KMS-11 (cell line): ENCODE measurements at regions not wholly inside any gene's neighbourhood (a gene's known extent, or its start where the extent isn't known, plus 50 kb on each side); places are given as distances from the start of the nearest gene placed in this dataset.

Source experiments
- H2AFZ ChIP-seq: fragments of 200-600 bp; sonication (generic); 2 replicates; pipeline ENCODE4 v1.6.1; 2016; ENCODE audit warnings: antibody characterized with exemption, mixed run types, low read depth
- H3K27ac ChIP-seq: fragments of 200-600 bp; sonication (generic); 2 replicates; pipeline ENCODE4 v1.6.1; 2016; ENCODE audit warnings: mild to moderate bottlenecking, mixed run types
- H3K27me3 ChIP-seq: fragments of 200-600 bp; sonication (generic); 2 replicates; pipeline ENCODE4 v1.6.1; 2017; ENCODE audit warnings: mild to moderate bottlenecking, low read depth, mixed run types, moderate library complexity; ENCODE audit not compliant: insufficient read depth
- H3K36me3 ChIP-seq: fragments of 200-600 bp; sonication (generic); 2 replicates; pipeline ENCODE4 v1.6.1; 2017; ENCODE audit warnings: mild to moderate bottlenecking, mixed run types; ENCODE audit not compliant: insufficient read depth
- H3K4me1 ChIP-seq: fragments of 200-600 bp; sonication (generic); 2 replicates; pipeline ENCODE4 v1.6.1; 2016; ENCODE audit warnings: mild to moderate bottlenecking, low read depth, mixed run types; ENCODE audit not compliant: poor library complexity, severe bottlenecking
- H3K4me2 ChIP-seq: fragments of 200-600 bp; sonication (generic); 2 replicates; pipeline ENCODE4 v1.7.0; 2016; ENCODE audit warnings: mild to moderate bottlenecking, mixed run types
- H3K4me3 ChIP-seq: fragments of 200-600 bp; sonication (generic); IDR thresholded peaks from 2 replicates; pipeline ENCODE4 v1.6.1; 2017; ENCODE audit warnings: low read depth, low read length, mixed read lengths; ENCODE audit not compliant: insufficient read depth
- H3K79me2 ChIP-seq: fragments of 200-600 bp; sonication (generic); 2 replicates; pipeline ENCODE4 v1.6.1; 2016; ENCODE audit warnings: low read depth, mixed run types; ENCODE audit not compliant: insufficient read depth
- H3K9ac ChIP-seq: fragments of 200-600 bp; sonication (generic); 2 replicates; pipeline ENCODE4 v1.6.1; 2016; ENCODE audit warnings: mild to moderate bottlenecking, mixed run types
- H4K20me1 ChIP-seq: fragments of 200-600 bp; sonication (generic); 2 replicates; pipeline ENCODE4 v1.6.1; 2016; ENCODE audit warnings: mild to moderate bottlenecking, mixed run types; ENCODE audit not compliant: insufficient read depth
- TF ChIP-seq, protein P1 (sequence below): fragments of 200-600 bp; sonication (generic); conservative IDR thresholded peaks from 2 replicates; pipeline ENCODE4 v1.6.1; 2017; ENCODE audit warnings: low read depth, mild to moderate bottlenecking, antibody characterized with exemption, low read length, moderate library complexity, mixed read lengths

DNA sequence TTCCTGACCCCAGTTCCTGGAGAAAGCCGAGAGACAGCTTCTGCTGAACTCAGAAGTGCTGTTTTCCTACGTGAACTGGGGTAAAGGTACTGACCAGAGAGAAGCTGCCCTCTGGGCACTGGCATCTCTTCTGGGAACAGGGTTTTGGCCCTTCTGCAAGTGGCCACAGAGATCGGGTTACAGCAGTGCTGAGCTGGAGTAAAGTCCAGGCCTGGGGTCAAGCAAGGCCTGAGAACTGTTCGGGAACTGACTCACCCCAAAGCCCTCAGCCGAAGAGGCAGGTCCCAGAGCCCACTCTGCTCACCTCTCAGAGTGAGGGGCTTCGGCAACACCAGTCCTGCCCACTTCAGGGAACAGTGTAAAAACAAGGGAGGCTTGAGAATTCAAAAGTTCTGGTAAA lies 177.2 kb upstream of the RUNX1 start:
- Histone ChIP-seq H3K4me3 (no peak overlapping the region), H3K36me3 (no peaks in the 10 kb centered on the region), H3K79me2 (no peaks in the 10 kb centered on the region), H3K27ac (no peak overlapping the region), H3K4me2 (peak overlapping the region; percentile 64), H3K9ac (no peak overlapping the region), H3K27me3 (peaks cover 18% of the 10 kb centered on the region; the same call in 1 of the 2 replicates), H4K20me1 (no peaks in the 10 kb centered on the region), H3K4me1 (peaks cover 75% of the 10 kb centered on the region), H2AFZ (no peak overlapping the region)
- TF ChIP-seq, protein P1, sequence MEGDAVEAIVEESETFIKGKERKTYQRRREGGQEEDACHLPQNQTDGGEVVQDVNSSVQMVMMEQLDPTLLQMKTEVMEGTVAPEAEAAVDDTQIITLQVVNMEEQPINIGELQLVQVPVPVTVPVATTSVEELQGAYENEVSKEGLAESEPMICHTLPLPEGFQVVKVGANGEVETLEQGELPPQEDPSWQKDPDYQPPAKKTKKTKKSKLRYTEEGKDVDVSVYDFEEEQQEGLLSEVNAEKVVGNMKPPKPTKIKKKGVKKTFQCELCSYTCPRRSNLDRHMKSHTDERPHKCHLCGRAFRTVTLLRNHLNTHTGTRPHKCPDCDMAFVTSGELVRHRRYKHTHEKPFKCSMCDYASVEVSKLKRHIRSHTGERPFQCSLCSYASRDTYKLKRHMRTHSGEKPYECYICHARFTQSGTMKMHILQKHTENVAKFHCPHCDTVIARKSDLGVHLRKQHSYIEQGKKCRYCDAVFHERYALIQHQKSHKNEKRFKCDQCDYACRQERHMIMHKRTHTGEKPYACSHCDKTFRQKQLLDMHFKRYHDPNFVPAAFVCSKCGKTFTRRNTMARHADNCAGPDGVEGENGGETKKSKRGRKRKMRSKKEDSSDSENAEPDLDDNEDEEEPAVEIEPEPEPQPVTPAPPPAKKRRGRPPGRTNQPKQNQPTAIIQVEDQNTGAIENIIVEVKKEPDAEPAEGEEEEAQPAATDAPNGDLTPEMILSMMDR = no peak

DNA sequence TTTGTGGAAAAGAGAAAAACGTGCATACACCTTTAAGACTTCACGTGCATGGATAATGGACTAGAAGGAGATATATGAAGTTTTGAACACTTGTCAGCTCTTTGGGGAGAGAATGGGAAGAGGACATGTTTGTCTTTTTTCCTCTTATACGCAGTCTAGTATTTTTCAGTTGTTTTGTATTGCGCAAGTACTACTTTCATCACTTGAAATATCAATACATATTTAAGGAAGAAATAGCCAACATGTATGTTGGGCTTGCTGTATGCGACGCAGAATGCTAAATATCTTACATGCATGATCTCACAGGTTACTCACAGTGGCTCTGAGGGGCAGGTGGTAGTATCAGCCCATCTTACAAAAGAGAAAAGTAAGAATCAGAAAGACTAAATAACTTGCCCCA lies 176.5 kb upstream of the RUNX1 start:
- Histone ChIP-seq H3K79me2 (no peaks in the 10 kb centered on the region), H3K27ac (no peak overlapping the region), H4K20me1 (no peaks in the 10 kb centered on the region), H2AFZ (no peak overlapping the region), H3K36me3 (no peaks in the 10 kb centered on the region), H3K4me1 (peaks cover 68% of the 10 kb centered on the region), H3K4me3 (no peak overlapping the region), H3K4me2 (peak overlapping the region; percentile 64; the same call in 1 of the 2 replicates), H3K27me3 (peaks cover 18% of the 10 kb centered on the region; the same call in 1 of the 2 replicates), H3K9ac (no peak overlapping the region)
- TF ChIP-seq, protein P1 = no peak

DNA sequence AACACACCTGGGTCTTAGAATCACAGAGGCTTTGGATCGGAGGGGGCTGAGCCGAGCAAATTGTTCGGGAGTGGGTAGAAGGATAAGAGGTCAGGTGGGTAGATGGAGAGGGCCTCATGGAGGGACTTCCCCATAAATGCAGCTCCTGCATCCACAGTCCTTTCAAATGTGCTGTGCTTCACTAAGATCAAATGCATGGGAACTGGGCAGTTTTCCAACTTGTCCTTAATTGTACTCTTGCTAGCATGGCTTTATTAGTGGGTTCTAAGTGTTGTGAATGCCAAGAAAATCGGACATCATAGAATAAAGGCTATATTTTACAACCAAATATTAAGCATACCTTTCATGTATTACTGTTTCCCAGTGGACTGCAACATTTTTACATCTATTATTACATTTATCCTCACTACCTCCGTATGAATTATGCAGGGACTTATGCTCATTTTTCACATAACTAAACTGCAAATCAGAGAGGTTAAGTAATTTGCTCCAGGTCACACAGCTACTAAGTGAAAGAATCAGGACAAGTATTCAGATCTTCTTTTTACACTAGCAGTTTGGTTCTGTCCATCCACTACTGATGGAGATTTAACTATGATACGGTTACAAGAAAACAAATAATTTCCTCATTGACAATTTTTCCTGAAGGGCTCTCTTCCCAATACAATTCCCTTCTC lies 174.5 kb upstream of the RUNX1 start:
- no peak overlapping the region for H3K27ac ChIP-seq
- TF ChIP-seq, protein P1 = no peak
- H3K4me3 ChIP-seq = no peak overlapping the region
- H3K9ac ChIP-seq = no peak overlapping the region
- H3K4me2 ChIP-seq = no peak overlapping the region
- no peaks in the 10 kb centered on the region for H3K36me3 ChIP-seq
- peaks cover 48% of the 10 kb centered on the region for H3K4me1 ChIP-seq
- no peaks in the 10 kb centered on the region for H3K79me2 ChIP-seq
- no peak overlapping the region for H2AFZ ChIP-seq
- peaks cover 18% of the 10 kb centered on the region; the same call in 1 of the 2 replicates for H3K27me3 ChIP-seq
- no peaks in the 10 kb centered on the region for H4K20me1 ChIP-seq

DNA sequence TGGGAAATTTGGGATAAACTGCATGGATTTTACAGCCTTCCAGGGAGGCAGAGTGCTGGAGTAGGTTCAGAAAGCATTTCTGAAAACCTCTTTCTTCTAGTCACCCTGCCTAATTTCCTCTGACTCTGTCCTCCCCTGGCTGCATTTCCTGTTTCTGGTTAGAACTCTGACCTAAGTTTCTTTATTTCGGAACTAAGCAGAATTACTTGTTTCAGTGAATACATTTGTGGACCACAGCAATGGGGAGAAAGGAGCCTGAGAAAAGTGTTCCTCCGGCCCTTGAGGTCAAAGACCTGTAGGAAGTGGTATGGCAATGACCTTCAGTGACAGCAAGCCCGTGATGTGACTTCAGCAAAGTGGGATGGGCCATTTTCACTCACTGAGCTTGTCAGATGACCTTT lies 173.4 kb upstream of the RUNX1 start:
- Histone ChIP-seq H3K27ac (no peak overlapping the region), H2AFZ (no peak overlapping the region), H3K4me1 (peaks cover 37% of the 10 kb centered on the region), H3K79me2 (no peaks in the 10 kb centered on the region), H3K9ac (no peak overlapping the region), H3K36me3 (no peaks in the 10 kb centered on the region), H3K4me3 (no peak overlapping the region), H4K20me1 (no peaks in the 10 kb centered on the region), H3K27me3 (peaks cover 18% of the 10 kb centered on the region; the same call in 1 of the 2 replicates), H3K4me2 (peak overlapping the region; percentile 56)
- TF ChIP-seq, protein P1 = no peak
